Activated naive CD8-positive, alpha-beta T cell (primary cell): ENCODE measurements at regions not wholly inside any gene's neighbourhood (a gene's known extent, or its start where the extent isn't known, plus 50 kb on each side); places are given as distances from the start of the nearest gene placed in this dataset.
"Not testable (repeated sequence)": the region's sequence is repeated elsewhere in the genome, so short reads cannot be mapped to it uniquely, and the experiment has no call there.

ENCODE experiments used
- H3K27ac Mint-ChIP-seq: one replicate; pipeline ENCODE4 v1.8.0; 2021; ENCODE audit warnings: mixed read lengths
- H3K27me3 Mint-ChIP-seq: one replicate; pipeline ENCODE4 v1.8.0; 2021; ENCODE audit warnings: mixed read lengths
- H3K36me3 Mint-ChIP-seq: one replicate; pipeline ENCODE4 v1.8.0; 2021; ENCODE audit warnings: mixed read lengths
- H3K4me1 Mint-ChIP-seq: one replicate; pipeline ENCODE4 v1.8.0; 2021; ENCODE audit warnings: low read depth, mixed read lengths
- H3K4me3 Mint-ChIP-seq: one replicate; pipeline ENCODE4 v1.8.0; 2021; ENCODE audit warnings: mild to moderate bottlenecking, mixed read lengths
- H3K9me3 Mint-ChIP-seq: one replicate; pipeline ENCODE4 v1.8.0; 2021; ENCODE audit warnings: low read depth, mixed read lengths

GRCh38 chr4:159016593-159017024 is 86.3 kb upstream of the RAPGEF2 start:
- Mint-ChIP-seq H3K27me3 (peaks cover 2% of the 10 kb centered on the region), H3K9me3 (no peaks in the 10 kb centered on the region), H3K4me3 (no peak overlapping the region), H3K4me1 (no peaks in the 10 kb centered on the region), H3K36me3 (no peaks in the 10 kb centered on the region), H3K27ac (no peak overlapping the region)

GRCh38 chr4:159017323-159018026 is 85.4 kb upstream of the RAPGEF2 start:
- H3K9me3 Mint-ChIP-seq, result no peaks in the 10 kb centered on the region
- H3K27me3 Mint-ChIP-seq, result peaks cover 2% of the 10 kb centered on the region
- H3K27ac Mint-ChIP-seq, result no peak overlapping the region
- H3K4me1 Mint-ChIP-seq, result no peaks in the 10 kb centered on the region
- no peaks in the 10 kb centered on the region for H3K36me3 Mint-ChIP-seq
- H3K4me3 Mint-ChIP-seq, result no peak overlapping the region

- Mint-ChIP-seq H3K9me3 (no peaks in the 10 kb centered on the region), H3K36me3 (no peaks in the 10 kb centered on the region), H3K4me1 (no peaks in the 10 kb centered on the region), H3K27ac (no peak overlapping the region), H3K4me3 (no peak overlapping the region), H3K27me3 (peaks cover 2% of the 10 kb centered on the region)
These were observed 84.7 kb upstream of the RAPGEF2 start for GRCh38 chr4:159018062-159018629.

GRCh38 chr4:159019356-159019755 is 83.5 kb upstream of the RAPGEF2 start:
- H3K36me3 Mint-ChIP-seq, result no peaks in the 10 kb centered on the region
- H3K27ac Mint-ChIP-seq, result no peak overlapping the region
- H3K4me3 Mint-ChIP-seq, result no peak overlapping the region
- no peaks in the 10 kb centered on the region for H3K9me3 Mint-ChIP-seq
- no peaks in the 10 kb centered on the region for H3K4me1 Mint-ChIP-seq
- no peaks in the 10 kb centered on the region for H3K27me3 Mint-ChIP-seq

- Mint-ChIP-seq H3K27me3 (no peaks in the 10 kb centered on the region), H3K4me1 (no peaks in the 10 kb centered on the region), H3K9me3 (no peaks in the 10 kb centered on the region), H3K36me3 (no peaks in the 10 kb centered on the region), H3K27ac (no peak overlapping the region), H3K4me3 (no peak overlapping the region)
These were observed 81.1 kb upstream of the RAPGEF2 start for GRCh38 chr4:159021597-159022385.

- H3K36me3 Mint-ChIP-seq, result no peaks in the 10 kb centered on the region
- H3K4me1 Mint-ChIP-seq, result no peaks in the 10 kb centered on the region
- H3K9me3 Mint-ChIP-seq, result no peaks in the 10 kb centered on the region
- no peaks in the 10 kb centered on the region for H3K27me3 Mint-ChIP-seq
- H3K27ac Mint-ChIP-seq, result no peak overlapping the region
- no peak overlapping the region for H3K4me3 Mint-ChIP-seq
These were observed 79.1 kb upstream of the RAPGEF2 start for GRCh38 chr4:159023741-159024140.

GRCh38 chr4:159024266-159024665 is 78.6 kb upstream of the RAPGEF2 start:
- Mint-ChIP-seq H3K4me1 (no peaks in the 10 kb centered on the region), H3K9me3 (no peaks in the 10 kb centered on the region)

GRCh38 chr4:159024828-159025227 is 78.1 kb upstream of the RAPGEF2 start:
- H3K4me3 Mint-ChIP-seq, result no peak overlapping the region
- H3K4me1 Mint-ChIP-seq, result no peaks in the 10 kb centered on the region
- no peaks in the 10 kb centered on the region for H3K9me3 Mint-ChIP-seq
- no peak overlapping the region for H3K27ac Mint-ChIP-seq
- H3K36me3 Mint-ChIP-seq, result no peaks in the 10 kb centered on the region
- no peaks in the 10 kb centered on the region for H3K27me3 Mint-ChIP-seq

More at GRCh38 chr4:159024266-159024665, 78.6 kb upstream of the RAPGEF2 start:
- Mint-ChIP-seq H3K27me3 (no peaks in the 10 kb centered on the region), H3K36me3 (no peaks in the 10 kb centered on the region), H3K27ac (no peak overlapping the region), H3K4me3 (no peak overlapping the region)

- Mint-ChIP-seq H3K27me3 (no peaks in the 10 kb centered on the region), H3K27ac (no peak overlapping the region), H3K9me3 (no peaks in the 10 kb centered on the region), H3K36me3 (no peaks in the 10 kb centered on the region), H3K4me3 (no peak overlapping the region), H3K4me1 (no peaks in the 10 kb centered on the region)
These were observed 76.5 kb upstream of the RAPGEF2 start for GRCh38 chr4:159026329-159026728.

- Mint-ChIP-seq H3K4me1 (no peaks in the 10 kb centered on the region), H3K4me3 (no peak overlapping the region), H3K9me3 (no peaks in the 10 kb centered on the region), H3K27ac (no peak overlapping the region), H3K36me3 (no peaks in the 10 kb centered on the region), H3K27me3 (no peaks in the 10 kb centered on the region)
These were observed 75.3 kb upstream of the RAPGEF2 start for GRCh38 chr4:159027535-159027934.

- Mint-ChIP-seq H3K9me3 (no peaks in the 10 kb centered on the region), H3K36me3 (no peaks in the 10 kb centered on the region), H3K27me3 (no peaks in the 10 kb centered on the region), H3K4me3 (no peak overlapping the region), H3K27ac (no peak overlapping the region), H3K4me1 (no peaks in the 10 kb centered on the region)
These were observed 73.4 kb upstream of the RAPGEF2 start for GRCh38 chr4:159029481-159029880.

GRCh38 chr4:159030297-159030696 is 72.6 kb upstream of the RAPGEF2 start:
- not testable (repeated sequence) for H3K27me3 Mint-ChIP-seq, H3K27ac Mint-ChIP-seq, H3K4me3 Mint-ChIP-seq, H3K36me3 Mint-ChIP-seq, H3K4me1 Mint-ChIP-seq, H3K9me3 Mint-ChIP-seq

GRCh38 chr4:159035570-159035969 is 67.3 kb upstream of the RAPGEF2 start:
- Mint-ChIP-seq H3K9me3 (no peaks in the 10 kb centered on the region), H3K4me3 (no peak overlapping the region)

GRCh38 chr4:159038536-159038935 is 64.3 kb upstream of the RAPGEF2 start:
- no peaks in the 10 kb centered on the region for H3K36me3 Mint-ChIP-seq
- H3K27me3 Mint-ChIP-seq, result peaks cover 20% of the 10 kb centered on the region
- H3K9me3 Mint-ChIP-seq, result no peaks in the 10 kb centered on the region
- H3K4me1 Mint-ChIP-seq, result no peaks in the 10 kb centered on the region
- H3K4me3 Mint-ChIP-seq, result no peak overlapping the region
- H3K27ac Mint-ChIP-seq, result no peak overlapping the region

More at GRCh38 chr4:159035570-159035969, 67.3 kb upstream of the RAPGEF2 start:
- H3K27ac Mint-ChIP-seq, result no peak overlapping the region
- H3K4me1 Mint-ChIP-seq, result no peaks in the 10 kb centered on the region
- H3K36me3 Mint-ChIP-seq, result no peaks in the 10 kb centered on the region
- peaks cover 5% of the 10 kb centered on the region for H3K27me3 Mint-ChIP-seq
